ENCODE measurements at regions not wholly inside any gene's neighbourhood (a gene's known extent, or its start where the extent isn't known, plus 50 kb on each side); places are given as distances from the start of the nearest gene placed in this dataset.

DNA sequence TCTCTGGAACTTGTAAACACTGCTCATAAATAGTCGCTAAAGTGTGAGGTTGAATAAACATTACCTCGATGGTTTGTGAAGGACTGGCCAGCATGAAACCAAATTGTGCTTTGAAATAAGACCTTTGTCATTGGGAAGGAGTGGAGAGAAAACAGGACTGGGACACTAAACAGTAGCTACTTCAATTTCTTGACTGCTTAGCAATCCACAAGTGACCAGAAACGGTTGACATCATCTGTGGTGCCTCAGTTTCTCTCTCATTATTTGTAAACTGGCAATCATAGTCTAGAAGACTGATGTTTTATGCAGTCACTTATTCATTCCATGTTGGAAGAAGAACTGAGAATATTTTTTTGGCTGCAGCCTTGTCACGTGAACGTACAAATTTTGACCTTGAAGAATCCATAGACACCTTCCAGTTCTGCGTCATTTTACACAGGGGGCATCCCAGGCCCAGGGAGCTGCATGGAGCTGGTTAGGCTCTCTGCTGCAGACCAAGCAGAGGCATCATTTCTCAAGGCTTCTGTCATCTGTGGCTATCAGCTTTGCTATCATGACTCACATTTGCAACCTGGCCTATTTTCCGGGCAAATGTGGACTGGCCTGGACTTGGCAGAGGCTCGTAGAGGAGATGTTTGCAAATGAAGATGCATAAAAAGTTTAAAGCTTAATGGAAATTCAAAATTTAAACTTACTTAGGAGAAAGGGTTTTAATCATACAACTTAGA is 391.8 kb downstream of the FGF9 start:
- intact Hi-C loops (cut with DNase I) = no loop called here
- DNase-seq = no peak
- no peak for ATAC-seq (ENCODE audit: poor library complexity)

GRCh38 chr13:22063416-22064124 is 392.7 kb downstream of the FGF9 start:
- ATAC-seq (ENCODE audit: poor library complexity) (no peak), DNase-seq (no peak)
- intact Hi-C loops (cut with DNase I) = no loop called here

- DNase-seq (no peak), ATAC-seq (ENCODE audit: poor library complexity) (no peak)
- intact Hi-C loops (cut with DNase I) = no loop called here
Observed at GRCh38 chr13:22064854-22065620, 394.2 kb downstream of the FGF9 start.

DNA sequence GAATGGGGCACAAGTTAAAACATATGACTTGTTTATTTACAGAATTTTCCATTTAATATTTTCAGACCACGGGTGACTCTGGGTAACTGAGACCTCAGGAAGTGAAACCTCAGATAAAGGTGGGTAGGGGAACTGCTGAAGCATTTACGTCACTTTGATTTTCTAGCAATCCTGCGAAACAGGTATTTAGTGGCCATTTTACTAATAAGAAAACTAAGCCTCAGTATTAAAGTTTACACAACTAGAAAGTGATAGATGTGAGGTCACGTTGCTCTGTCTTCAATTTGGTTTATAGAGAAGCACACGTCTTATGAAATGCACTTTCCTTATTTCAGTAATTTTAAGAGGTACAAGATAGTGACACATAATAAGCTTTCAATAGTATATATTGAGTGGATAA is 402.8 kb downstream of the FGF9 start:
- intact Hi-C loops (cut with DNase I) = no loop called here
- ATAC-seq (ENCODE audit: poor library complexity) (no peak), DNase-seq (no peak)

DNA sequence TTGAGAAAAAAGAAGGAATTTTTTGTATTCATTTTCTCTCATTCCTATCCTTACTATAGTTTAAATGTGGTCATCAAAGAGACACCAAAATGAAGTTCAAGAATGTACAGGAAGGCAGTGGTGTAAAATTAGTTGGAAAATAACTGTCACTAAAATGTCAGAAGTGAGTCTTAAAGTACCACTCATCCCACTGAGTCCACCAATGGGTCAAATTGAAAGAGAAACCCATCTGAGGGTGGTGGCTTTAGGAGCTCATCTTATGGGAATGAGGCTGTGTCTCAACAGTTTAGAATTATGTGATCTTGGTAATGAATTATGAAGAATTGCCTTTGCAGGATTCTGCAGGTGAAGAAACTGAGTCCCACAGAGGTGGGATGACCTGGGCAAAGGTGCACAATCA is 403.5 kb downstream of the FGF9 start:
- ATAC-seq (ENCODE audit: poor library complexity) = no peak
- DNase-seq = no peak
- intact Hi-C loops (cut with DNase I) = no loop called here

- intact Hi-C loops (cut with DNase I) = no loop called here
Observed at GRCh38 chr13:22076658-22077057, 405.8 kb downstream of the FGF9 start.

DNA sequence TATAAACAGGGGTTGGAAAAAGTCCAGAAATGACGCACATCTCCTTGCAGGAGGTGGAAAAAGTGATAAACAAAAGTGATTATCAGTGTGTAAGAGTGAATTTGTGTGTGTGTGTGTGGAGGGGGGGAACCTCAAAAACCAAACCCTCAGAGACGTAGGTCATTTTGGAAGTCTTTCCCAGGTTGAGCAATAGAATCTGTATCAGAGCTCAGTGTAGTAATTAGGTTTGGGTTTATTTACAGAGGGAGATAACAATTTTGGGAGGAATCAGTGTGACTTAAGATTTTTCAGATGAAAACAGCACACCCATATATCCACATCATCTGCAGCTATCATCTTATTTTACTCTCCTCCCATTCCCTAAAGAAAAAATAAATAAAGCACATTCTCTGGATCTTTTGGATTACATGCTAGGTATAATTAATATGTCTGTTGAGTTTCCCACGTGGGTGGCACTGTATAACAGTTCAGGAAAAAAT is 406.4 kb downstream of the FGF9 start:
- DNase-seq = no peak
- no peak for ATAC-seq (ENCODE audit: poor library complexity)
- intact Hi-C loops (cut with DNase I) = no loop called here

More at GRCh38 chr13:22076658-22077057, 405.8 kb downstream of the FGF9 start:
- DNase-seq (no peak), ATAC-seq (ENCODE audit: poor library complexity) (no peak)

DNA sequence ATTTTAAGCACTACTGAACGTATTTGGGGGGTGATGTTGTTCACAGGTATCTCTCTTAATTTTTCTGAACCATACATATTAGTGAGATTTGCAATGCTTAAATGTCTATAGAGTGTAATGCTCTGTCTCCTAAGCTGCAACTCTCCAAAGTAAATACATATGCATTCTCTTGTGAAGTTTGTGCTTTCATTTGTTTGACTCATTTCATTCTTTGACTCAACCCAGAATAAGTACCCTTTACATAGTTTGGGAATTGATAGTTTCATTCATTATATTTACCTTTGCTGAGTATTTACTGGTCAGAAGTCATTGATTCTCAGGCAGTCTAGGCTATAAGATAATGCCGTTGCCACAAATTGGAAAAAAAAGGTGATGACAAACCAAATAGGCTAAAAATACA is 406.9 kb downstream of the FGF9 start:
- intact Hi-C loops (cut with DNase I) = no loop called here
- ATAC-seq (ENCODE audit: poor library complexity) (no peak), DNase-seq (no peak)

DNA sequence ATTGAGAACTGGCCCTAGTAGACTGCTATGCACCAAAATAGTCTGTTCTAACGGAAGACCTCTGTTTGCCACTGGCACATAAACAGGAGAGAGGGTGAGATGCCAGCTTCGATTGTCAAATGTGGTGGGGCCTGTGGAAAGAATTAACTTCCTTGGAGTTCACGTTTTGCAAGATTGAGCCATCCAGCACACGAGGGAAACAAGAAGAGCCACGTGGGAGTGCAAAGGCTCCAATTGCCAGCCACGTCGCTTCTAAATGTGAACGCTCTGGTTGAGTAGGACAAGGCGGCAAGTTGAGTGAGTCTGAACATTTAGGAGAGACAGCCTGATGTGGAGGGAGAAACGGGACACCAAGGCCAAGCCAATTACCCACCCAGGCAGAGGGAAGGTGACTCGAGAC is 409.1 kb downstream of the FGF9 start:
- intact Hi-C loops (cut with DNase I) = no loop called here
- no peak for ATAC-seq (ENCODE audit: poor library complexity)
- no peak for DNase-seq

- DNase-seq (no peak), ATAC-seq (ENCODE audit: poor library complexity) (no peak)
- intact Hi-C loops (cut with DNase I) = no loop called here
Observed at GRCh38 chr13:22080832-22081231, 410.0 kb downstream of the FGF9 start.

DNA sequence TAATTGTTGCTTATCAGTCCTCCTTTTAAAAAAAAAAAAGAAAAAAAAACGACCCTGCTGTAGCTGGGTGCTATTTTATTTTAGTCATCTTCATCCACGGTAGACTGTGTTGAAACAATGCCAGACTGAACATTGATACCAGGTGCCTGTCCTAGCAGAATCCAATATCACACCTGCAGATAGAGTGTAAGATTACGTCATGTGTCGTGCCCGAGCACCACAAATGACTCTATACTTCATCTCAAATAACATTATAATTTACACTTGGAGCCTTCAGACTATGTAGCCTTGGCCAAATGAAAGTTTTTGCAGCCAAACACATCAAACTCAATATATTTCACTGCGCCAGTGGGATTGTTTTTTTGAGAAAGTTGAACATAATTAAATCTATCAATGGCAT is 410.6 kb downstream of the FGF9 start:
- ATAC-seq (ENCODE audit: poor library complexity) (no peak), DNase-seq (no peak)
- intact Hi-C loops (cut with DNase I) = no loop called here

DNA sequence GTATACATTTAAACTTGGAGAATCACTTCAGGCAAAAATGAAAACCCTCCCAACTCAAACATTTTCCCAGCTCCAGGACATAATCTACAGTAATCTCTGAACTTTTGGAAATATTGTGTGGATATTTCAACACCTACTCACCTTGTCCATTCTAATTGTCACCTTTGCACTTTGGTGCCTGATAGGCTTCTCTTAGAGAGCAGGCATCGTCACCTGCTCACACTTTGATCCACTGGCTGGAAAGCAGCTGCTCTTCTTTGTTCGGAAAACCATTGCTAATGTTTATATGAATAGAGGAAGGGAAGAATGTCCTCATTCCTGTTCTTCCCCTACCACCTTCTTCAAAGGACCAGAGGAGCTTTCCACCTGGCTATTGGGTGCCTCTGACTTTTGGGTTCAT is 411.2 kb downstream of the FGF9 start:
- intact Hi-C loops (cut with DNase I) = no loop called here
- ATAC-seq (ENCODE audit: poor library complexity) (no peak), DNase-seq (no peak)

DNA sequence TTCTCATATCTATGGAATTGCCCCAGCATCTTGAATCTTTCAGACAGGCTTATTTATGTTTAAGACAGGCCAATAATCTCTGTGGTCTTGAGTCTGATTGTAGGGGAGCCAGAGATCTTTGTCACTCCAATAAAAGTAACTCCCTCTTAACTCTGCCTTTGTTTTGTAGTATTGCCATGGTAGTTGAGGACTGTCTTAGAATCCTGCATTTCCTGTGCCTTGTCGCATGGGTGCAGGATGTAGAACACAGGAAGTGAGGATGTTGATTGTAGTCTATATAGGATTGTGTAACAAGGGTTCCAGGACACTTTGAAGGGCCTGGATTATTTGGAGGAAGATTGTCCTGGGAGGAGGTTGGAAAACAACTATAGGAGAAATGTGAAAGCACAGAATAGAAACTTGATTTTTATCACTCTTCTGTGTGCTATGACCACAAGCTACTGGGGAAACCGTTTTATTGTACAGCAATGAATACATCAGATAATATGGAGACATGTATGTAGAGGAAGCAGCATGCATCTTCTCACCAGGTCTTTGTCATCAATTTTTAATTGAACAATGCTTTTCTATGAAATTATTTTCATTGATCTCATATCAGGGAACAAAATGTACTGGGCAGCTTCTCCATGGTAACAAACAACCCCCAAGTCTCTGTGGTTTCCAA is 411.7 kb downstream of the FGF9 start:
- no peak for ATAC-seq (ENCODE audit: poor library complexity)
- intact Hi-C loops (cut with DNase I) = no loop called here

GRCh38 chr13:22085001-22085400 is 414.1 kb downstream of the FGF9 start:
- ATAC-seq (ENCODE audit: poor library complexity) (no peak), DNase-seq (no peak)
- intact Hi-C loops (cut with DNase I) = no loop called here

More for the DNA sequence above, 411.7 kb downstream of the FGF9 start:
- no peak for DNase-seq

GRCh38 chr13:22086597-22087330 is 415.9 kb downstream of the FGF9 start:
- intact Hi-C loops (cut with DNase I) = no loop called here
- DNase-seq = no peak
- no peak for ATAC-seq (ENCODE audit: poor library complexity)

DNA sequence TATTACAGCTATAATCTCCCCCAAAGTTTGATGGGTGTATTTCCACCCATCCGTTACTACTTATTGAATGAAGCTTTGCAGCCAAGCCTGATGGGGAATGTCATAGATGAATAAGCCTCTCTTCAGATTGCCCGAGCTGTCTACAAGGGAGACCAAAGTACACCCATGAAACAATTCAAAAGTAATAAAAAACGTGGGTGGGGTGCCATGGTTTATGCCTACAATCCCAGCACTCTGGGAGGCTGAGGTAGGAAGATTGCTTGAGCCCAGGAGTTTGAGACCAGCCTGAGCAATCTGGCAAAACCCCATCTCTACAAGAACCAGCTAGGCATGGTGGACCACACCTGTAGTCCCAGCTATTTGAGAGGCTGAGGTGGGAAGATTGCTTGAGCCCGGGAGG is 419.2 kb downstream of the FGF9 start:
- no peak for ATAC-seq (ENCODE audit: poor library complexity)
- intact Hi-C loops (cut with DNase I) = no loop called here
- DNase-seq = no peak

DNA sequence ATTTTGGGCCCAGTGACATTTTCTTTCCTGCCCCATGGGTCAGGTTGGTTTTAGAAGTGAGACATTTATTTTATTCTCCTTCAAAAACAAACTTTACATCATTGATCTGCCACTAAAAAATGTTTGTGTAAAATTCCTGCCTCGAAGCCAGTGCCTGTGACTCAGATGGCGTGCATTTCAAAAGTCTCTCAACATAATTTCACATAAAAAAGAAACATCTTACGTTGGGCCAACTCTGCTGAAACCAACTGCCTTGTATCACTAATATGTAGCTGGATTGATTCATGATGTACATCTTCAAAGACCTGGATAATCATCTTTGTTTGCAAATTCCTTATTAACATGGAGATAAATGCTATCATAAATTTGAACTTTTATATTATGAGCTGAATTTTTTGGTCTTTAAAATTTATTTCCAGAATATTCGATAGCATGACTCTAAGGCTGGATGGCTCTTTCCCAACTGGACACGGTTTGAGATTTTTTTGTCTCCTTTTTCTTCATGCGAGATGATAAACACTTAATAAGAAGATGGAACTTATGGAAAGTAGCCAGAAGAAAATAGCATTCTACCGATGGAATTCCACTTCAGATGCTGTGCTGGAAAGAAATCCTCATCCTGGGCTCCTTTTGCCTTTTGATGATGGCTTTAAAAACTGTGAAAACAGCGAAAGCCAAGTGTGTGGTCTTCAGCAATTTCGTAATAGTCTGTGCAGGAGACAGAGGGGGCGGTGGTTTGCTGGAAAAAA is 420.5 kb downstream of the FGF9 start:
- DNase-seq = no peak
- intact Hi-C loops (cut with DNase I) = no loop called here
- no peak for ATAC-seq (ENCODE audit: poor library complexity)

DNA sequence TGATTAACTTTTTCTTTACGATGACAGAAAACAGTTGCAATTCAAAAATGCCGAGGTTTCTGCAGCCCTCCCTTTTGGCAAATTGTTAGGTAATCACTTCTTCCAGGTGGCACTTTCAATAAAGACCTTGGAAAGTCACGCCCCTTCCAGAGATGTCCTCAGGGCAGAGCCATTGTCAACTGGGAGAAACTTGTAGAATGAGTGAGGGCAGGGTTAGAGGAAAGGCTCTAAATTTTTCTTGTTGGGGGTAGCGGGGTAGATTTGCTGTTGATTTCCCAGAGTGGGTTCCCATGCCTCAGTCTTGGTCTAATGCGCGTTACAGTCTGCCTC is 421.1 kb downstream of the FGF9 start:
- intact Hi-C loops (cut with DNase I) = no loop called here
- ATAC-seq (ENCODE audit: poor library complexity) (no peak), DNase-seq (no peak)
